Left ventricle myocardium inferior (tissue), 1 donor: ENCODE measurements at regions not wholly inside any gene's neighbourhood (a gene's known extent, or its start where the extent isn't known, plus 50 kb on each side); places are given as distances from the start of the nearest gene placed in this dataset.

Source experiments
- DNase-seq: peaks from one replicate; pipeline ENCODE4 v3.0.0-alpha.2; 2020
- H3K27ac ChIP-seq: fragments of 200-600 bp; replicated peaks from 2 replicates; pipeline ENCODE4 v1.8.0; 2021
- H3K27me3 ChIP-seq: fragments of 200-600 bp; 2 replicates; pipeline ENCODE4 v1.8.0; 2021; ENCODE audit warnings: low read depth
- H3K36me3 ChIP-seq: fragments of 200-600 bp; 2 replicates; pipeline ENCODE4 v1.8.0; 2021
- H3K4me1 ChIP-seq: fragments of 200-600 bp; 2 replicates; pipeline ENCODE4 v1.8.0; 2021
- H3K4me3 ChIP-seq: fragments of 200-600 bp; 2 replicates; pipeline ENCODE4 v1.8.0; 2021; ENCODE audit warnings: mild to moderate bottlenecking, moderate library complexity
- H3K9me3 ChIP-seq: fragments of 200-600 bp; replicated peaks from 2 replicates; pipeline ENCODE4 v1.8.0; 2021
- intact Hi-C: fragments of 100-400 bp; cut with micrococcal nuclease; formaldehyde crosslinking; loops from one replicate; pipeline ENCODE4 v1.11.0; 2022
- TF ChIP-seq, protein P1 (sequence below): fragments of 200-600 bp; IDR thresholded peaks from 2 replicates; pipeline ENCODE4 v1.8.0; 2021; ENCODE audit warnings: antibody characterized with exemption, mild to moderate bottlenecking, borderline replicate concordance
- donor health status: DM: no; HTN: yes; CAD: no; lungs with severe emphysema.

DNA sequence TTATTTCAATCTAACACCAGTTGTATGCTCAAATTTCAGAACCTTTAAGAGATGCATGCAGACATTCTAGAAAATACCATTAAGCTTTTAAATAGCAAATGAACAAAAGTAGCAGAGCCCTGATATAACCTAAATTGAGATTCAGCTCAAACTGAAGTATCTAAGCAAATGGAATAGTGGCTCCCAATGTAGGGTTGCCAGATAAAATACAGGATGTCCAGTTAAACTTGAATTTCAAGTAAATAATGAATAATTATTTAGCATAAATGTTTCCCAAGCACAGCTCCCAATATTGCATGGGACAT, 171.1 kb upstream of the ATP11B start:
- intact Hi-C loops, result no loop called here
- Histone ChIP-seq H3K36me3 (no peaks in the 10 kb centered on the region), H3K4me3 (no peak overlapping the region), H3K9me3 (peaks cover 3% of the 10 kb centered on the region), H3K27me3 (peaks cover 9% of the 10 kb centered on the region), H3K4me1 (no peaks in the 10 kb centered on the region), H3K27ac (no peak overlapping the region)
- DNase-seq, result no peak
- TF ChIP-seq, protein P1, sequence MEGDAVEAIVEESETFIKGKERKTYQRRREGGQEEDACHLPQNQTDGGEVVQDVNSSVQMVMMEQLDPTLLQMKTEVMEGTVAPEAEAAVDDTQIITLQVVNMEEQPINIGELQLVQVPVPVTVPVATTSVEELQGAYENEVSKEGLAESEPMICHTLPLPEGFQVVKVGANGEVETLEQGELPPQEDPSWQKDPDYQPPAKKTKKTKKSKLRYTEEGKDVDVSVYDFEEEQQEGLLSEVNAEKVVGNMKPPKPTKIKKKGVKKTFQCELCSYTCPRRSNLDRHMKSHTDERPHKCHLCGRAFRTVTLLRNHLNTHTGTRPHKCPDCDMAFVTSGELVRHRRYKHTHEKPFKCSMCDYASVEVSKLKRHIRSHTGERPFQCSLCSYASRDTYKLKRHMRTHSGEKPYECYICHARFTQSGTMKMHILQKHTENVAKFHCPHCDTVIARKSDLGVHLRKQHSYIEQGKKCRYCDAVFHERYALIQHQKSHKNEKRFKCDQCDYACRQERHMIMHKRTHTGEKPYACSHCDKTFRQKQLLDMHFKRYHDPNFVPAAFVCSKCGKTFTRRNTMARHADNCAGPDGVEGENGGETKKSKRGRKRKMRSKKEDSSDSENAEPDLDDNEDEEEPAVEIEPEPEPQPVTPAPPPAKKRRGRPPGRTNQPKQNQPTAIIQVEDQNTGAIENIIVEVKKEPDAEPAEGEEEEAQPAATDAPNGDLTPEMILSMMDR, result no peak

DNA sequence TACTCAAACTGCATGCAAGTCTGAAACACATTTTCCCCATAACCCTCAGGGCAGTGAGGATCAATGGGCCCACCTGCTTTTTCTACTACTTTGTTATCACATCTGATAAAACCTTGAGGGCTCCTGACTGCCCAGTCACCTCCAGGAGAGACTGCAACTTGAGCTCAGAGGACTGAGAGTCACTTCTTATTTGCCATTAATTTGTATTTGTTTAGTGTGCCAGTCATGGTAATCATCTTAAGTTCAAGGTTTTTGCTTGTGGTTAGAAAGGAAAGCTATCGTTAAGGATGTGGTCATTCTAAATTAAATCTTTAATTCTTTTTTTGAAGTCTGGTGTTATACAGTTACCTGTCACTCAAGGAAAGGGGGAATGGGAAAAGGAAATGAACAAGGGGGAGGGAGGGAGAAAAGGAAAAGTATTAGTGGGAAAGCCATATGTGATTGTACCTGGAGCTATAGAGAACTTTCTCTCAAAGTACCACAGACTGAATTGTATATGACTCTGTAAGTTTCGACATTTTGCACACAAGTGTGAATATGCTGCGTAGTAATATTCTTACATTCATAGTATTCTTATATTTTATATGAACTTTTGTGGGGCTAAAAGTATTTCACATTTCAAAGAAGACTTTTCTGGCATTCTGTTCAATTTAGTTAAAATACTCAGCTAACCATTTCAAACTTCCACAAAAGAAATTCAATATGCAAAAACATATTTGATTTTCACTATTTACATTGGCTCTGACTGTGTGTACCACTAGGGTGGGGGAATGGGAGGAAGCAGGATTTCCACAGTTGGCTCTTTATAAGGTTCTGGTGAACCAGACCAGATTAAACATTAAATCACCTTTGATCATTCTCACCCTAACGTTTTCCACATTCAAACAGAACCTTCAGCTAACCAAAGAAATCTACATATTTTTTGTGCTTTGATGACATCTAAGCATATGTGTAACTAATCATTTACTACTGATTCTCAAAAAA, 166.5 kb upstream of the ATP11B start:
- TF ChIP-seq, protein P1, result no peak

DNA sequence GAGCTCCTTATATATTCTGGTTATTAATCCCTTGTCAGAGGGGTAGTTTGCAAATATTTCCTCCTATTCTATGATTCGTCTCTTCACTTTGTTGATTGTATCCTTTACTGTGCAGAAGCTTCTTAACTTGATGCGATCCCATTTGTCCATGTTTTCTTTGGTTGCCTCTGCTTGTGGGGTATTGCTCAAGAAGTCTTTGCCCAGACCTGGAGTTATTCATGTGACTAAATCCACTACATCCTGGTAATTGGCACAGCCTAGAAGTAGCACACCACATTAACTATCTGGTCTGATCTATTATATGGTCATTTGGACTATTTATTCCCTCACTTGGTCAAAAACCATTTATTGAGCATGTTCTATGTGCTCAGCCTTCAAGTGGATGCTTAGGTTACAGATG, 164.8 kb upstream of the ATP11B start:
- Histone ChIP-seq H3K4me1 (no peaks in the 10 kb centered on the region), H3K4me3 (no peak overlapping the region), H3K27me3 (peaks cover 4% of the 10 kb centered on the region), H3K36me3 (no peaks in the 10 kb centered on the region), H3K27ac (no peak overlapping the region), H3K9me3 (peaks cover 3% of the 10 kb centered on the region)
- DNase-seq, result no peak
- intact Hi-C loops, result no loop called here
- TF ChIP-seq, protein P1, result no peak

More for the DNA sequence above, 166.5 kb upstream of the ATP11B start:
- Histone ChIP-seq H3K9me3 (peaks cover 3% of the 10 kb centered on the region), H3K27ac (no peak overlapping the region), H3K27me3 (peaks cover 4% of the 10 kb centered on the region), H3K4me1 (no peaks in the 10 kb centered on the region), H3K36me3 (no peaks in the 10 kb centered on the region), H3K4me3 (no peak overlapping the region)
- DNase-seq, result no peak
- intact Hi-C loops, result no loop called here

DNA sequence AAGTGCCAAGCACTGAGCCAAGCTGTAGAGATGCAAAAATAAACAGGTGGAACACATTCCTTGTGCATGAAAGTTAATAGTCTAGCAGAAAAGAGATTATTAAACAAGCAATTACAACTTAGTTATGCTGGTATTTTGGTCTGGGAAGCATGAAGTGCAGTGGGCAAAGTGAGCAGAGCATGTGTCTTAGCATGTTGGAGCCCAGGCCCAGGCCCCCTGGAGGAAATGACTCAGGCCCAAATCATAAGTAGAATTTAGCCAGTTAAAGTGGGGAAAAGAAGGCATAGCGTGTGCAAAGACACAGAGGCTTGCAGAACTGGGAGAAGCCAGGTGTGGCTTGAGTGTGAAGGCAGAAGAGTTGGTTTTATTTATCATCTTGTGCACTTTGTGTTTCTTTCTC, 163.8 kb upstream of the ATP11B start:
- no peak for DNase-seq
- no peaks in the 10 kb centered on the region for H3K36me3 ChIP-seq
- no peaks in the 10 kb centered on the region for H3K4me1 ChIP-seq
- no peak overlapping the region for H3K4me3 ChIP-seq
- intact Hi-C loops, result no loop called here
- H3K27me3 ChIP-seq, result no peaks in the 10 kb centered on the region
- TF ChIP-seq, protein P1, result no peak
- no peak overlapping the region for H3K27ac ChIP-seq
- peaks cover 3% of the 10 kb centered on the region for H3K9me3 ChIP-seq

DNA sequence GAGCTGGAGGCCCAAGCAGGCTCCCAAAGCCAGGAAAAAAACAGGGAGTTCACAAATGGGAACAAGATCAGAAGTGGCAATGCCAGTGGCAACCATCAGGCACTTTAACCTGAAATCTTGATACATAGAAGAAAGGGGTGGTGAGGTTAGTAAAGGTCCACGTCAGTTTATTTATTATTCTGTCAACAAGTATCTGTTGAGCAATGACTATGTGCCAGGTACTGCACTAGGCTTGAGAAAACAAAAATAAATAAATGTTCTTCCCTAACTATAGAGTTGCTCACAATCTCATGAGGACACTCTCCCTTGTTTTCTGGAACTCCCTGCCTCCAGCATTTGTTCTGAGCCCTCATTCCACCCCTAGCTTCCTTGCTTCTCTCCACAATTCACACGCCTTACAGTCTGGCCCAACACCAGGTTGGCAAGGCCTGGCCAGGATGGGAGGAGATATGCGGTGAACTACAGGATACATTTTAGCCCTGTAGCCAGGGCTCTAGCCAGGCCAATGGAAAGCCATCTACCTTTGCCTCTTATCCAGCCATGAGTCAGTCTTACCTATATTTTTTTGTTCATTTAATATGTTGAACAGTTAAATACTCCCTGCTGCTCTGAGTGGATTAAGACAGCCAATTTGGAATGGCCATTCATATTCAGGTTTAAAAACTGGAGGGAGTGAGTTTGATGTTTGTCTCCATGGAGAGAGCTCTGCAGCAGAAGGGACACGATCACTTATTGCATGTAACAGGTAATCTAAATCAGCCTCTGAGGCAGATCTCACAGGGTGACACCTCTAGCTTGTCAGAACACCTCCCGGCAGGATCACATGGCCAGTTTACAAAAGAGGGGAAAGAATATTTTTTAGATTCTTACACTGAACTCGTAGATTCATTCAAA, 161.9 kb upstream of the ATP11B start:
- TF ChIP-seq, protein P1, result no peak
- no peaks in the 10 kb centered on the region for H3K9me3 ChIP-seq
- H3K4me1 ChIP-seq, result no peaks in the 10 kb centered on the region
- H3K36me3 ChIP-seq, result no peaks in the 10 kb centered on the region
- no peak for DNase-seq
- H3K27me3 ChIP-seq, result no peaks in the 10 kb centered on the region
- no peak overlapping the region for H3K27ac ChIP-seq
- intact Hi-C loops, result no loop called here
- no peak overlapping the region for H3K4me3 ChIP-seq
